CD8-positive, alpha-beta memory T cell (primary cell): ENCODE measurements at regions not wholly inside any gene's neighbourhood (a gene's known extent, or its start where the extent isn't known, plus 50 kb on each side); places are given as distances from the start of the nearest gene placed in this dataset.
"Not testable (repeated sequence)": the region's sequence is repeated elsewhere in the genome, so short reads cannot be mapped to it uniquely, and the experiment has no call there.

Experiments used
- CTCF ChIA-PET: fragments of 350-600 bp; sonication (Branson Sonifier 250); formaldehyde crosslinking; loops from one replicate; lab custom pipeline; 2021; ENCODE audit warnings: antibody characterized with exemption; lab: Charles Lee
- POLR2A ChIA-PET: fragments of 350-600 bp; sonication (Branson Sonifier 250); formaldehyde crosslinking; loops from one replicate; lab custom pipeline; 2021; ENCODE audit warnings: antibody characterized with exemption; lab: Charles Lee
- DNase-seq, 5 donors: peaks; one replicate each; pipeline versions ENCODE4 v3.0.0 to v3.0.0-alpha.2; 2020 to 2022; ENCODE audit warnings: mixed read lengths in 1 of 5
- H3K27ac ChIP-seq: one replicate; pipeline ENCODE4 v1.7.0; 2013; ENCODE audit warnings: low read depth, mild to moderate bottlenecking, low read length, moderate library complexity
- H3K27me3 ChIP-seq: 2 replicates; pipeline ENCODE4 v1.7.0; 2013; ENCODE audit warnings: low read length, mild to moderate bottlenecking; ENCODE audit not compliant: insufficient read depth, poor library complexity, severe bottlenecking
- H3K36me3 ChIP-seq: 2 replicates; pipeline ENCODE4 v1.7.0; 2013; ENCODE audit warnings: mild to moderate bottlenecking, low read length, moderate library complexity; ENCODE audit not compliant: insufficient read depth
- H3K4me1 ChIP-seq: 2 replicates; pipeline ENCODE4 v1.7.0; 2013; ENCODE audit warnings: mild to moderate bottlenecking, low read length, moderate library complexity; ENCODE audit not compliant: insufficient read depth
- H3K4me3 ChIP-seq: 2 replicates; pipeline ENCODE4 v1.7.0; 2013; ENCODE audit warnings: mild to moderate bottlenecking, low read length
- H3K9me3 ChIP-seq: 2 replicates; pipeline ENCODE4 v1.7.0; 2013; ENCODE audit warnings: mild to moderate bottlenecking, low read length
- H3K27ac Mint-ChIP-seq, 8 donors: one replicate each; pipeline ENCODE4 v1.8.0; 2020 to 2021; ENCODE audit warnings: mixed read lengths in 8 of 8, mild to moderate bottlenecking in 6 of 8, inconsistent platforms in 3 of 8, moderate library complexity in 3 of 8
- H3K27me3 Mint-ChIP-seq, 2 donors: one replicate each; pipeline ENCODE4 v1.8.0; 2020 to 2021; ENCODE audit warnings: mixed read lengths in 2 of 2, mild to moderate bottlenecking in 1 of 2, moderate library complexity in 1 of 2
- H3K36me3 Mint-ChIP-seq, 3 donors: one replicate each; pipeline ENCODE4 v1.8.0; 2020 to 2021; ENCODE audit warnings: mixed read lengths in 3 of 3, inconsistent platforms in 1 of 3, mild to moderate bottlenecking in 1 of 3
- H3K4me1 Mint-ChIP-seq, 3 donors: one replicate each; pipeline ENCODE4 v1.8.0; 2020 to 2021; ENCODE audit warnings: mixed read lengths in 3 of 3, inconsistent platforms in 1 of 3, mild to moderate bottlenecking in 1 of 3
- H3K4me3 Mint-ChIP-seq, 7 donors: one replicate each; pipeline ENCODE4 v1.8.0; 2020 to 2021; ENCODE audit warnings: mixed read lengths in 7 of 7, mild to moderate bottlenecking in 6 of 7, moderate library complexity in 4 of 7, inconsistent platforms in 2 of 7
- H3K9me3 Mint-ChIP-seq, 5 donors: one replicate each; pipeline ENCODE4 v1.8.0; 2020 to 2022; ENCODE audit warnings: mixed read lengths in 5 of 5, mild to moderate bottlenecking in 3 of 5, moderate library complexity in 2 of 5, inconsistent platforms in 1 of 5

DNA sequence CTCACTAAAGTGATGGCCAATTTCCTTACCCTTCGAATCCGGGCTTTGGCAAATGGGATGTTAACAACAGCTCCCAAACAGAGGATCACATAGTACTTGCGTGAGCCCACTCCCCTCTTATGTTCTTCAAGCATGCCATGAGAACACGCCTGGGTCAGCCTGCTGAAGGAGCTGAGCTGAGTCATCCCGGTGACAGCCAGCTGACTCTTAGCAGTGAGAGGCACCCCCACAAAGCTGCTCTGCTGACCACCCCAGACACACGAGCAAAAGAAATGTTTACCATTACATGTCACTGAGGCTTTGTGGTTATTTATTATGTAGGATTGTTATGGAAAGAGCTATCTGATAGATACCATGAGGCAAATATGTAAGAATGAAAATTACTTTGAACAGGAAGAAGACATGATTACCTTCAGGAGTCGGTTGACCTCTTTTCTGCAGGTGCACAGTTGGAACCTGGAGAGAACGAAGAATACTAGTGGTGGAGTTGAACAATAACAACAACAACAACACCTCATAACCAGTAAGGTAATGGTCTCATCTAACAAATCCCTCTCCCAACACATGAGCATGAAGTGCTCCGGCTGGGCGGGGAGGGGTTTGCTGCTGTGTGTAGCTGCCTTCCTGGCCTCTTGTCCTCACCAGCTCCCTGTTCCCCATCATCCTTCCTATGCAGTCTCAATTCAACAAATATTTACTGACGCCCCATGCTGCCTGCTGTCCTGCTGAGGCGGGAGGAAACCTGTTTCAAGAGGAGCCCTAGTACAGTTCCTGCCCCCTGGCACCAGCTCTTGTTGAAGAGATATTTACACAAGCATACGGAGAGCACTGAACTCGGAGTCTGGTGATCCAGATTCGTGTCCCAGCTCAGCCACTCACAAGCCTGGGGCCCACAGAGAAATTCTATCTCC is 69.4 kb upstream of the LHFPL2 start:
- Mint-ChIP-seq H3K4me3 (no peak overlapping the region), H3K36me3 (no peaks in the 10 kb centered on the region), H3K27me3 (peaks cover 8 to 13% of the 10 kb centered on the region in 2 donors), H3K4me1 (no peaks in the 10 kb centered on the region), H3K27ac (no peak overlapping the region), H3K9me3 (no peaks in the 10 kb centered on the region)
- no peak overlapping the region for H3K27ac ChIP-seq
- no peak overlapping the region for H3K4me3 ChIP-seq
- H3K36me3 ChIP-seq, result no peaks in the 10 kb centered on the region
- H3K9me3 ChIP-seq, result no peaks in the 10 kb centered on the region
- no peaks in the 10 kb centered on the region for H3K27me3 ChIP-seq
- H3K4me1 ChIP-seq, result no peaks in the 10 kb centered on the region
- no peak for DNase-seq
- POLR2A ChIA-PET, result no interaction called here
- CTCF ChIA-PET, result no interaction called here

DNA sequence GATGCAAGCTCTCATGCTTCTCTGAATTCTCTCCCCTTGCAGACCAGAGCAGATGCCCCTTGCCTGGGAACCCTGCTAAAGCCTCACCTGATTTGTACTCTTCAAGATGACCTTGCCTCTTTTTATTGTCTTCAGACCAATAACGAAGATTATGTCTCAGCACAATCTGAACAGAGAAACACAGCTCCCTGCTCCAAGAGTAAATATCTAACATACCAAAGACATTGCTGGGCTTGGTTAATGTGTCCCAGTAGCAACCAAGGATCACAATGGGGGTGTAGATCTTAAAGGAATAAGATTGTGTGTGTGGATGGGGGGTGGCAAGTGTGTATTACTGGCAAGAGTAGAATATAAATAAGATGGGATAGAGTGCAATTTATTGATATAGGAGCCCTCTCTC is 67.6 kb upstream of the LHFPL2 start:
- no peaks in the 10 kb centered on the region for H3K4me1 Mint-ChIP-seq
- Histone ChIP-seq H3K36me3 (no peaks in the 10 kb centered on the region), H3K4me1 (no peaks in the 10 kb centered on the region), H3K27me3 (no peaks in the 10 kb centered on the region), H3K9me3 (no peaks in the 10 kb centered on the region), H3K27ac (no peak overlapping the region), H3K4me3 (no peak overlapping the region)
- ChIA-PET CTCF (no interaction called here), POLR2A (no interaction called here)
- H3K36me3 Mint-ChIP-seq, result no peaks in the 10 kb centered on the region
- no peak for DNase-seq
- H3K4me3 Mint-ChIP-seq, result no peak overlapping the region
- H3K27me3 Mint-ChIP-seq, result peaks cover 8 to 12% of the 10 kb centered on the region in 2 donors
- no peak overlapping the region for H3K27ac Mint-ChIP-seq
- H3K9me3 Mint-ChIP-seq, result peaks cover 0 to 6% (median 0%) of the 10 kb centered on the region in 5 donors

GRCh38 chr5:78715351-78715750 is 66.8 kb upstream of the LHFPL2 start:
- CTCF ChIA-PET, H3K4me1 ChIP-seq: not testable (repeated sequence)

DNA sequence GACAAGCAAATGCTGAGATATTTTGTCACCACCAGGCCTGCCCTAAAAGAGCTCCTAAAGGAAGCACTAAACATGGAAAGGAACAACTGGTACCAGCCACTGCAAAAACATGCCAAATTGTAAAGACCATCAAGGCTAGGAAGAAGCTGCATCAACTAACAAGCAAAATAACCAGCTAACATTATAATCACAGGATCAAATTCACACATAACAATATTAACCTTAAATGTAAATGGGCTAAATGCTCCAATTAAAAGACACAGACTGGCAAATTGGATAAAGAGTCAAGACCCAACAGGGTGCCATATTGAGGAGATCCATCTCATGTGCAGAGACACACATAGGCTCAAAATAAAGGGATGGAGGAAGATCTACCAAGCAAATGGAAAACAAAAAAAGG is 63.1 kb upstream of the LHFPL2 start:
- POLR2A ChIA-PET, H3K27me3 ChIP-seq, H3K9me3 Mint-ChIP-seq, H3K36me3 ChIP-seq, H3K27ac ChIP-seq, CTCF ChIA-PET, H3K4me3 Mint-ChIP-seq, DNase-seq, H3K9me3 ChIP-seq, H3K36me3 Mint-ChIP-seq, H3K4me1 ChIP-seq, H3K4me1 Mint-ChIP-seq, H3K4me3 ChIP-seq, H3K27ac Mint-ChIP-seq: not testable (repeated sequence)
- H3K27me3 Mint-ChIP-seq, result peaks cover 6 to 13% of the 10 kb centered on the region in 2 donors

More at GRCh38 chr5:78715351-78715750, 66.8 kb upstream of the LHFPL2 start:
- H3K27ac Mint-ChIP-seq, H3K9me3 ChIP-seq, H3K4me3 Mint-ChIP-seq, H3K27me3 ChIP-seq, POLR2A ChIA-PET, DNase-seq, H3K27ac ChIP-seq, H3K36me3 ChIP-seq, H3K9me3 Mint-ChIP-seq, H3K4me3 ChIP-seq, H3K36me3 Mint-ChIP-seq, H3K4me1 Mint-ChIP-seq: not testable (repeated sequence)
- H3K27me3 Mint-ChIP-seq, result peaks cover 12 to 13% of the 10 kb centered on the region in 2 donors

DNA sequence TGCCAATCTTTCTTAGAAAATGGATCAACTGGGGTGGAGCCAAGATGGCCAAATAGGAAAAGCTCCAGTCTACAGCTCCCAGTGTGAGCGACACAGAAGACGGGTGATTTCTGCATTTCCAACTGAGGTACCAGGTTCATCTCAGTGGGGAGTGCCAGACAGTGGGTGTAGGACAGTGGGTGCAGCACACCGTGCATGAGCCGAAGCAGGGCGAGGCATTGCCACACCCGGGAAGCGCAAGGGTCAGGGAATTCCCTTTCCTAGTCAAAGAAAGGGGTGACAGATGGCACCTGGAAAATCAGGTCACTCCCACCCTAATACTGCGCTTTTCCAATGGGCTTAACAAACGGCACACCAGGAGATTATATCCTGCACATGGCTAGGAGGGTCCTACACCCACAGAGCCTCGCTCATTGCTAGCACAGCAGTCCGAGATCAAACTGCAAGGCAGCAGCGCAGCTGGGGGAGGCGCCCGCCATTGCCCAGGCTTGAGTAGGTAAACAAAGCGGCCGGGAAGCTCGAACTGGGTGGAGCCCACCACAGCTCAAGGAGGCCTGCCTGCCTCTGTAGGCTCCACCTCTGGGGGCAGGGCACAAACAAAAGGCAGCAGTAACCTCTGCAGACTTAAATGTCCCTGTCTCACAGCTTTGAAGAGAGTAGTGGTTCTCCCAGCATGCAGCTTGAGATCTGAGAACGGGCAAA is 61.3 kb upstream of the LHFPL2 start:
- H3K4me3 ChIP-seq, H3K9me3 ChIP-seq, POLR2A ChIA-PET, CTCF ChIA-PET, DNase-seq, H3K9me3 Mint-ChIP-seq, H3K27ac Mint-ChIP-seq, H3K27me3 ChIP-seq, H3K4me3 Mint-ChIP-seq, H3K36me3 Mint-ChIP-seq, H3K36me3 ChIP-seq, H3K27ac ChIP-seq, H3K4me1 Mint-ChIP-seq, H3K4me1 ChIP-seq: not testable (repeated sequence)
- H3K27me3 Mint-ChIP-seq, result peaks cover 3 to 13% of the 10 kb centered on the region in 2 donors

DNA sequence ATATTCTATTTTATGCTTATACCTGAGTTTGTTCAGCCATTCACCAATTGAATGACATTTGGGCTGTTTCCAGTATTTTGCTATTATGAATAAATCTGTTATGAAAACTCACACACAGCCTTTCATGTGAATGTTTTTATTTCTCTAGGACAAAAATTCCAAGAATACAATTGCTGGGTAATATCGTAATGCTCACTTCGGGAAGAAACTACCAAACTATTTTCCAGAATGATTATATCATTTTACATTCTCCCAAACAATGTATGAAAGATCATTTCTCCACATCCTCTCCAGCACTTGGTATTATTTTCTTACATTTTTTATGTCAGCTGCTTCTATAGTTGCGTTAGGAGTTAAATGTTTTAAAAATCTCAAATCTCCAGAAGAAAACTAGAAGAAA is 58.3 kb upstream of the LHFPL2 start:
- H3K36me3 Mint-ChIP-seq, result no peaks in the 10 kb centered on the region
- H3K9me3 Mint-ChIP-seq, result peaks cover 0 to 2% (median 0%) of the 10 kb centered on the region in 5 donors
- POLR2A ChIA-PET, result no interaction called here
- DNase-seq, result no peak
- no peaks in the 10 kb centered on the region for H3K4me1 Mint-ChIP-seq
- peaks cover 3 to 13% of the 10 kb centered on the region in 2 donors for H3K27me3 Mint-ChIP-seq
- no peaks in the 10 kb centered on the region for H3K9me3 ChIP-seq
- no peak overlapping the region for H3K4me3 ChIP-seq
- CTCF ChIA-PET, result no interaction called here
- no peak overlapping the region for H3K4me3 Mint-ChIP-seq
- no peaks in the 10 kb centered on the region for H3K4me1 ChIP-seq
- H3K27me3 ChIP-seq, result no peaks in the 10 kb centered on the region
- no peak overlapping the region for H3K27ac Mint-ChIP-seq
- H3K36me3 ChIP-seq, result no peaks in the 10 kb centered on the region
- H3K27ac ChIP-seq, result no peak overlapping the region

DNA sequence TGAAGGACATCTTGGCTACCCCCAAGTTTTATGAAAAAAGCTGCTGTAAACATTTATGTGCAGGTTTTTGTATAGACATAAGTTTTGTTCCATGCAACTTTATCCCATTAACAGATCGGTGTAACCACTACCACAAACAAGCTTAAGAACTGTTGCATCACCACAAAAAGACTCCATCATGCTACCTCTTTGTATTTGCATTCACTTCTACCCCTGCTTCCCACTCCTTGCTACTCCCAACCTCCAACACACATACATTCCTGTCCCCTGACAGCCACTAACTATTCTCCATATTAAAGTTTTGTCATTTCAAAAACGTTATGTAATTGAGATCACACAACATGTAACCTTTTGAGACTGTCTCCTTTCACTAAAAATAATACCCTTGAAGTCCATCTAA is 57.8 kb upstream of the LHFPL2 start:
- Mint-ChIP-seq H3K4me3 (no peak overlapping the region), H3K9me3 (peaks cover 0 to 2% (median 0%) of the 10 kb centered on the region in 5 donors), H3K4me1 (no peaks in the 10 kb centered on the region), H3K27me3 (peaks cover 2 to 17% of the 10 kb centered on the region in 2 donors), H3K36me3 (no peaks in the 10 kb centered on the region), H3K27ac (no peak overlapping the region)
- Histone ChIP-seq H3K27ac (no peak overlapping the region), H3K4me3 (no peak overlapping the region), H3K9me3 (no peaks in the 10 kb centered on the region), H3K4me1 (no peaks in the 10 kb centered on the region), H3K36me3 (no peaks in the 10 kb centered on the region), H3K27me3 (no peaks in the 10 kb centered on the region)
- POLR2A ChIA-PET, result no interaction called here
- CTCF ChIA-PET, result no interaction called here
- DNase-seq, result no peak

DNA sequence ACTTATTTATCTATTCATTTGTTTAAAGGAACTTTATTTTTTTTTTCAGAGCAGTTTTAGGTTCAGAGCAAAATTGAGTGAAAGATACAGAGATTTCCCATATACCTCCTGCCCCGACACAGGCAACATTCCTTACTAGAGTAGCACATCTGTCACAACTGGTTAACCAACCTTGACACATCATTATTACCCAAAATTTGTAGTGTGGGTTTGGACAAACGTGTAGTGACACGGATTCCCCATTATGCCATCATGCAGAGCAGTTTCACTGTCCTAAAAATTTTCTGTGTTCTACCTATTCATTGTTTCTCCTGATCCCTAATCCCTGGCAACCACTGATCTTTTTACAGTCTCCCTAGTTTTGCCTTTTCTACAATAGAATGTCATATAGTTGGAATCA is 57.3 kb upstream of the LHFPL2 start:
- Histone ChIP-seq H3K27me3 (no peaks in the 10 kb centered on the region), H3K4me3 (no peak overlapping the region), H3K36me3 (no peaks in the 10 kb centered on the region), H3K4me1 (no peaks in the 10 kb centered on the region), H3K9me3 (no peaks in the 10 kb centered on the region), H3K27ac (no peak overlapping the region)
- H3K9me3 Mint-ChIP-seq, result peaks cover 0 to 2% (median 0%) of the 10 kb centered on the region in 5 donors
- POLR2A ChIA-PET, result no interaction called here
- no peak for DNase-seq
- no peak overlapping the region for H3K27ac Mint-ChIP-seq
- CTCF ChIA-PET, result no interaction called here
- H3K4me3 Mint-ChIP-seq, result no peak overlapping the region
- no peaks in the 10 kb centered on the region for H3K4me1 Mint-ChIP-seq
- no peaks in the 10 kb centered on the region for H3K36me3 Mint-ChIP-seq
- H3K27me3 Mint-ChIP-seq, result peaks cover 2 to 13% of the 10 kb centered on the region in 2 donors
